ENCODE measurements at regions not wholly inside any gene's neighbourhood (a gene's known extent, or its start where the extent isn't known, plus 50 kb on each side); places are given as distances from the start of the nearest gene placed in this dataset.

DNA sequence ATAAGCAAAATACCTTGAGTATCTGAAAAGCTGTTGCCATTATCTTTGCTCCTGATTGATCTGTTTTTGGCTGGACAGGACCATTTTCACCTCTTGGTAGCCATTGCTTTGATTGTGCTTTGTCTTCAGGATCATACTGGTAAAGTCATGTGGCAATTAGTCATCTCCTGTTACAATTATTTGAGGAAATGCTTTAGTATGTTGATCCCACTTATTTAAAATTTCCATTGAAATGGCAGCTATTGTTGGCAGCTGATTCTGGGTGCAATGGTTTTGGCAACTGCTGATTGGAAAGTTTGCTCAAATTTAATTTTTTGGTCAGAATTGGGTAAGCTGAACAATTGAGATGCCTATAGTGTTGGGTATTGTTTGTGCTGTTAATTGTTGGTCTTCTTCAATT is 238.3 kb upstream of the TLL1 start:
- FAIRE-seq (no peak), DNase-seq (no peak)
- H3K4me3 ChIP-seq (ENCODE audit: low read length in 3 of 3) = no peak overlapping the region
- intact Hi-C loops (cut with DNase I) = no loop called here
- no peak overlapping the region for H3K27ac ChIP-seq (ENCODE audit: low read depth in 2 of 2, low read length in 2 of 2)
- H3K9ac ChIP-seq (ENCODE audit: low read length in 3 of 3) = no peak overlapping the region
- H3K4me1 ChIP-seq (ENCODE audit: control insufficient read depth in 2 of 3, insufficient read depth in 2 of 3, low read depth in 1 of 3, low read length in 3 of 3) = no peaks in the 10 kb centered on the region
- TF ChIP-seq, protein P1, sequence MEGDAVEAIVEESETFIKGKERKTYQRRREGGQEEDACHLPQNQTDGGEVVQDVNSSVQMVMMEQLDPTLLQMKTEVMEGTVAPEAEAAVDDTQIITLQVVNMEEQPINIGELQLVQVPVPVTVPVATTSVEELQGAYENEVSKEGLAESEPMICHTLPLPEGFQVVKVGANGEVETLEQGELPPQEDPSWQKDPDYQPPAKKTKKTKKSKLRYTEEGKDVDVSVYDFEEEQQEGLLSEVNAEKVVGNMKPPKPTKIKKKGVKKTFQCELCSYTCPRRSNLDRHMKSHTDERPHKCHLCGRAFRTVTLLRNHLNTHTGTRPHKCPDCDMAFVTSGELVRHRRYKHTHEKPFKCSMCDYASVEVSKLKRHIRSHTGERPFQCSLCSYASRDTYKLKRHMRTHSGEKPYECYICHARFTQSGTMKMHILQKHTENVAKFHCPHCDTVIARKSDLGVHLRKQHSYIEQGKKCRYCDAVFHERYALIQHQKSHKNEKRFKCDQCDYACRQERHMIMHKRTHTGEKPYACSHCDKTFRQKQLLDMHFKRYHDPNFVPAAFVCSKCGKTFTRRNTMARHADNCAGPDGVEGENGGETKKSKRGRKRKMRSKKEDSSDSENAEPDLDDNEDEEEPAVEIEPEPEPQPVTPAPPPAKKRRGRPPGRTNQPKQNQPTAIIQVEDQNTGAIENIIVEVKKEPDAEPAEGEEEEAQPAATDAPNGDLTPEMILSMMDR (IDR thresholded peaks at IDR 0.05; ENCODE audit: borderline replicate concordance, extremely low read depth, insufficient read depth) = no peak
- no peaks in the 10 kb centered on the region for H3K36me3 ChIP-seq (ENCODE audit: control insufficient read depth in 2 of 3, insufficient read depth in 3 of 3, low read length in 3 of 3)
- H3K9me3 ChIP-seq (ENCODE audit: control insufficient read depth in 2 of 3, insufficient read depth in 1 of 3, low read length in 3 of 3) = peaks cover 0 to 6% (median 0%) of the 10 kb centered on the region in 3 donors
- H3K27me3 ChIP-seq (ENCODE audit: control insufficient read depth, insufficient read depth, low read length) = no peaks in the 10 kb centered on the region

DNA sequence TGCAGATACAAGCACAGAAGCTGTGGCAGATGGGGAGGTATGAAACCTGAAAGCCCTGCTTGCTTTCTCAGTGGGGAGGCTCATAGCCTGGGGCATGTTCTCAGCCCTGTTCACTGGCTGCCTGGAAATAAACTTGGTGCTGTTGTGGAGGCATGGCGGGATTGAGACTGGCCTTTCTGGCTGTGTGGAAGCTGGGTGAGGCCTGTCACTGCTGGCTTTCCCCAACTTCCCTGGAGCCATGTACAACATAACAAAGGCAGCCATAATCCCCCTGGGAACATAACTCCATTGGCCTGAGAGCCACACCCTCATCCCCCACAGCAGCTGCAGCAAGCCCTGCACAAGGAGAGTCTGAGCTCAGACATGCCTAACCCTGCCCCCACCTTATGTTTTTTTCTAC is 237.7 kb upstream of the TLL1 start:
- H3K9me3 ChIP-seq (ENCODE audit: control insufficient read depth in 2 of 3, insufficient read depth in 1 of 3, low read length in 3 of 3) = peaks cover 0 to 6% (median 0%) of the 10 kb centered on the region in 3 donors
- H3K36me3 ChIP-seq (ENCODE audit: control insufficient read depth in 2 of 3, insufficient read depth in 3 of 3, low read length in 3 of 3) = no peaks in the 10 kb centered on the region
- no peak overlapping the region for H3K9ac ChIP-seq (ENCODE audit: low read length in 3 of 3)
- FAIRE-seq = no peak
- no peak overlapping the region for H3K27ac ChIP-seq (ENCODE audit: low read depth in 2 of 2, low read length in 2 of 2)
- H3K27me3 ChIP-seq (ENCODE audit: control insufficient read depth, insufficient read depth, low read length) = no peaks in the 10 kb centered on the region
- intact Hi-C loops (cut with DNase I) = no loop called here
- TF ChIP-seq, protein P1 (IDR thresholded peaks at IDR 0.05; ENCODE audit: borderline replicate concordance, extremely low read depth, insufficient read depth) = no peak
- no peak for DNase-seq
- H3K4me3 ChIP-seq (ENCODE audit: low read length in 3 of 3) = no peak overlapping the region
- no peaks in the 10 kb centered on the region for H3K4me1 ChIP-seq (ENCODE audit: control insufficient read depth in 2 of 3, insufficient read depth in 2 of 3, low read depth in 1 of 3, low read length in 3 of 3)

DNA sequence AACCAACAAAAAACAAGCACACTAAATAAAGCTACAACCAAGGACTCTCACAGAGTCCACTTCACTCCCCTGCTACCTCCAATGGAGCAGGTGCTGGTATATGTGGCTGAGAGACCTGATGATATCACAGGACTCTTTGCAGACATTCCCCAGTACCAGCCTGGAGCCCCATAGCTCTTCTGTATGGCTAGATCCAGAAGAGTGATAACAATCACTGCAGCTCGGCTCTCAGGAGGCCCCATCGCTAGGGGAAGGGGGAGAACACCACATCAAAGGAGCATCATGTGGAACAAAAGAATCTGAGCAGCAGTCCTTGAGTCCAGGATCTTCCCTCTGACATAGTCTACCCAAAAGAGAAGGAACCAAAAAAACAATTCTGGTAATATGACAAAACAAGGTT is 237.1 kb upstream of the TLL1 start:
- Histone ChIP-seq H3K36me3 (ENCODE audit: control insufficient read depth in 2 of 3, insufficient read depth in 3 of 3, low read length in 3 of 3) (no peaks in the 10 kb centered on the region), H3K9me3 (ENCODE audit: control insufficient read depth in 2 of 3, insufficient read depth in 1 of 3, low read length in 3 of 3) (peaks cover 0 to 6% (median 0%) of the 10 kb centered on the region in 3 donors), H3K9ac (ENCODE audit: low read length in 3 of 3) (no peak overlapping the region), H3K27ac (ENCODE audit: low read depth in 2 of 2, low read length in 2 of 2) (no peak overlapping the region), H3K4me3 (ENCODE audit: low read length in 3 of 3) (no peak overlapping the region), H3K4me1 (ENCODE audit: control insufficient read depth in 2 of 3, insufficient read depth in 2 of 3, low read depth in 1 of 3, low read length in 3 of 3) (no peaks in the 10 kb centered on the region), H3K27me3 (ENCODE audit: control insufficient read depth, insufficient read depth, low read length) (no peaks in the 10 kb centered on the region)
- intact Hi-C loops (cut with DNase I) = no loop called here
- TF ChIP-seq, protein P1 (IDR thresholded peaks at IDR 0.05; ENCODE audit: borderline replicate concordance, extremely low read depth, insufficient read depth) = no peak
- no peak for FAIRE-seq
- no peak for DNase-seq

DNA sequence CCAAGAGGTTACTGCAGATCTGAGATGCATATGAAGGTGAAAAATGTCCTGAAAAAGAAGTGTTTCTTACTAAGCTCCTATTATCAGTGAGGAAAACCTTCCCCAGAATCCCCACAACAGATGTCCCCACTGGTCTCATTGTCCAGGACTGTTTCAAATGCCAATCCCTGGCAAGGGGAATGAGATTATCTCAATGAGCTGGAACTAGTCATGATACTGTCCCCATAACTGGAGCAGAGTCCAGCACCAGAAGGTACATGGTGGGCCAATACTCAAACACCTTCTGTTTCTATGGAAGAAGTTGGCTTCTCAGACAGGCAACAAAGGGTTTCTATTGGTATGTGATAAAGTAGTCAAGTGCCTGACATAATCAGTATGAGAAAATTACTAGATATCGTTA is 221.1 kb upstream of the TLL1 start:
- no peak for DNase-seq
- Histone ChIP-seq H3K36me3 (ENCODE audit: control insufficient read depth in 2 of 3, insufficient read depth in 3 of 3, low read length in 3 of 3) (no peaks in the 10 kb centered on the region), H3K9ac (ENCODE audit: low read length in 3 of 3) (no peak overlapping the region), H3K27ac (ENCODE audit: low read depth in 2 of 2, low read length in 2 of 2) (no peak overlapping the region), H3K9me3 (ENCODE audit: control insufficient read depth in 2 of 3, insufficient read depth in 1 of 3, low read length in 3 of 3) (no peaks in the 10 kb centered on the region), H3K4me3 (ENCODE audit: low read length in 3 of 3) (no peak overlapping the region), H3K4me1 (ENCODE audit: control insufficient read depth in 2 of 3, insufficient read depth in 2 of 3, low read depth in 1 of 3, low read length in 3 of 3) (no peaks in the 10 kb centered on the region), H3K27me3 (ENCODE audit: control insufficient read depth, insufficient read depth, low read length) (no peaks in the 10 kb centered on the region)
- TF ChIP-seq, protein P1 (IDR thresholded peaks at IDR 0.05; ENCODE audit: borderline replicate concordance, extremely low read depth, insufficient read depth) = no peak
- no peak for FAIRE-seq
- intact Hi-C loops (cut with DNase I) = no loop called here

Measured in kidney (tissue), 13 donors.